LNCaP clone FGC (cell line): ENCODE measurements at regions not wholly inside any gene's neighbourhood (a gene's known extent, or its start where the extent isn't known, plus 50 kb on each side); places are given as distances from the start of the nearest gene placed in this dataset.

ENCODE experiments used
- DNase-seq: peaks from one replicate; pipeline ENCODE4 v3.0.0-alpha.2; 2011; ENCODE audit warnings: low read depth
- H3K4me3 ChIP-seq: 2 replicates; pipeline ENCODE4 v1.5.1; 2011; ENCODE audit warnings: mild to moderate bottlenecking, low read depth, low read length, control low read depth
- TF ChIP-seq, protein P1 (sequence below): IDR thresholded peaks from 2 replicates; pipeline ENCODE4 v1.5.1; 2012; ENCODE audit warnings: mild to moderate bottlenecking; ENCODE audit not compliant: control insufficient read depth, insufficient read depth; ENCODE audit errors: extremely low read depth

DNA sequence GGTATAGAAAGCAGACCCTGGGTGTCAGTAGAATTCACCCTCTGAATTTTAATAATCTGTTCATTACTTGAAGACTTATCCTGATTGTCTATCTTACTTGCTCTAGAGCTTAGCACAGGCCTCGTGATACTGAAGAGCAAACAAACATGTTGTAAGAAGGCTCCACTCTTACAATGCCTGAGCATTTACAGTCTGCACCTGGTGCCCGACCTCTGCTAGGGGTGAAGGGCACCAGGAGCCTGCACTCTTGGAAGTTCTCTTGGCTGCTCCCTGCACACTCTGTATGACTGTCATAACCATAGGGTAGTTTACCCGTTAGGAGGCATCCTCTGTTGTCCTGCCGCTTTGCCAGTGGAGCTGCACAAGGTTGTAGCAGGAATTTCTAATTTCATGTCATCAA lies 91.3 kb upstream of the NPY start:
- H3K4me3 ChIP-seq = no peak overlapping the region
- no peak for DNase-seq
- TF ChIP-seq, protein P1, sequence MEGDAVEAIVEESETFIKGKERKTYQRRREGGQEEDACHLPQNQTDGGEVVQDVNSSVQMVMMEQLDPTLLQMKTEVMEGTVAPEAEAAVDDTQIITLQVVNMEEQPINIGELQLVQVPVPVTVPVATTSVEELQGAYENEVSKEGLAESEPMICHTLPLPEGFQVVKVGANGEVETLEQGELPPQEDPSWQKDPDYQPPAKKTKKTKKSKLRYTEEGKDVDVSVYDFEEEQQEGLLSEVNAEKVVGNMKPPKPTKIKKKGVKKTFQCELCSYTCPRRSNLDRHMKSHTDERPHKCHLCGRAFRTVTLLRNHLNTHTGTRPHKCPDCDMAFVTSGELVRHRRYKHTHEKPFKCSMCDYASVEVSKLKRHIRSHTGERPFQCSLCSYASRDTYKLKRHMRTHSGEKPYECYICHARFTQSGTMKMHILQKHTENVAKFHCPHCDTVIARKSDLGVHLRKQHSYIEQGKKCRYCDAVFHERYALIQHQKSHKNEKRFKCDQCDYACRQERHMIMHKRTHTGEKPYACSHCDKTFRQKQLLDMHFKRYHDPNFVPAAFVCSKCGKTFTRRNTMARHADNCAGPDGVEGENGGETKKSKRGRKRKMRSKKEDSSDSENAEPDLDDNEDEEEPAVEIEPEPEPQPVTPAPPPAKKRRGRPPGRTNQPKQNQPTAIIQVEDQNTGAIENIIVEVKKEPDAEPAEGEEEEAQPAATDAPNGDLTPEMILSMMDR = no peak

DNA sequence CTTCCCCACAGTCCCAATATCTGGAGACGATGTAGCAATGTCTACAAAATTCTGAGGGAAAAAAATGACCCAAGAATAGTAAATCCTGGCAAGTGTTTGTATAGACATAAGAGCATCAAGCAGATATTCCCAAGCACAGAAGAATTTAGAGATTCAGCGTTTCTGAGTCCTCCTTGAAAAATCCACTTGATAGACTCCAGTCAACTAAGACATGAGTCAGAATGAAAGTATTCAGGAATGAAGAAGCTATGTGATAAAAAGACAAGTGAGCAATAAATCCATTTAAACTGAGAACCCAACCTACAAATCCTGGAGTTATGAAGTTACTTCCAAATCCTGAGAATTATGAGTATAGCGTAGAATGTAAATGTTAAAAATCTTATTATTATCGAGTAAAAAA lies 86.1 kb upstream of the NPY start:
- no peak for DNase-seq
- no peak overlapping the region for H3K4me3 ChIP-seq
- TF ChIP-seq, protein P1 = no peak

DNA sequence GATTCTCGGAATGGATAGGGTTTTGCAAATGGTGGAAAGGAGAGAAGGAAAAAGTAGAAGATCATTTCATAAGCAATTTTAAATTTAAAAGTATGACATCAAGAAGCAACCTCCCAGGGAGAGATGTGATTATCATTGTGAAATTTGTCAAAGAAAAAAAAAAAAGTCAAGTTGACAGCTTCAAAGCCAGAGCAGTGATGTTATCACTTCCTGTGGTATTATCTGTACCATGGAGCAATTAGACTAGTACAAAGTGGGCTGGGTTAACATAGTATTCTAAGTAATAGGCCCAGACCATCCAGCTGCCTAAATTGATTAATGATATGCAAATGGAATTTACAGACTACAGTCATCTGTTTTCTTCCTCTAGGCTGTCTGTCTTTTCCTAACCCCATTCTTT lies 84.0 kb upstream of the NPY start:
- TF ChIP-seq, protein P1 = no peak
- no peak overlapping the region for H3K4me3 ChIP-seq
- no peak for DNase-seq

- no peak overlapping the region for H3K4me3 ChIP-seq
- TF ChIP-seq, protein P1 = no peak
- DNase-seq = no peak
Measured at GRCh38 chr7:24200407-24200966, 83.5 kb upstream of the NPY start.

DNA sequence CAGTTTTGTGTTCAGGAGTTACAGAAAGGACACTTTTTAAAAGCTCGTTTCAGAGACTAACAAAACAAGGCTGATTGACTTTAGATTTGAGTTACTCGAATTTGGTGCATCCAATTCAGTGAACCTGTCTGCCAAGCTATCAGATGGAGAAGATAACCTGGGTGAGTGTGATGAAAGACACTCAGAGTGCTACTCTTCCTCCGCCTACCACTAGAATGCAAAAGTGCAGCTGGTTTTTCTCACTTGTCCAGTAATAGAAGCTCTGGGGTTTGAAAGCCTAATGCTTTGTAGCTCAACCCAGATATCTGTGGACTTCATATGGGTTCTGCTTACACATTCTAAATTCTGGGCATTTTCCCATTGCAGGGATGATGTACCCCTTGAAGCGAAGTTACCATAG lies 82.8 kb upstream of the NPY start:
- TF ChIP-seq, protein P1 = no peak
- DNase-seq = no peak
- no peak overlapping the region for H3K4me3 ChIP-seq

DNA sequence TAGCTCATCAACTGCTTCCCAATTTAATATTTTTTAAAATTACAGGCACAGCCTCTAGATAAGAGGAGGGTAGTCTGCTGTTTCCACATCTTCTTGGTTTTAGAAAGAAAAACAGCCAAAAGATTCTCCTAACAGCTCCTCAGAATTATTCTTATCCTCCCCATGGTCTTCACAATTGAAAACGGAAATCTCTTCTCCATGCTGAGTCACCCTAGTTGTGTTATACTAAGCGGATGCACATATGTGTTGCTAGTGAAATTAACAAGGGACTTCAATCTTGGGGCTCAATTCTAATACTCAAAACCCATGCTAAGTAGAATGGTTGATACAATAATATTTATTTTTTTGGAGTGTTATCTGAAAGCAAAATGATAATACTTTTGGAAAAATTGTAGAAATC lies 71.9 kb upstream of the NPY start:
- H3K4me3 ChIP-seq = no peak overlapping the region
- no peak for DNase-seq
- TF ChIP-seq, protein P1 = no peak

DNA sequence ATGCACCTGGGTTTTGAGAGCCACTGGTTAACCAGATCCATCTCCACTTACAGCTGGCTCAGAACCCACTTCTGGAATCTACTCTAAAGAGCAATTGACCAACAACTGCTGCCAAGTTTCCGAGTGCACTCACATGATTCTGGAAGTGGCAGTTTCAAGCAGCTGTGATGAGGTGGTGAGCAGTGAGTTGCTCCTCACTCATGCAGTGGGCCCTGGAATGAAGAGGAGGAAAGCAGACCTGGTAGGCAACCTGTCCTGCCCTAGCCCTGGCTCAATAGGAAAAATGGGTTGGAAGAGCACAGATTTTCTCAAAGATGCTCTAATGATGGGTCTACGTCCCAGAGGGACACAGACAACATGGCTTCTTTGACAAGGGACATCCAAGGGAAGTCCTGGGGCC lies 70.7 kb upstream of the NPY start:
- TF ChIP-seq, protein P1 = no peak
- no peak for DNase-seq
- no peak overlapping the region for H3K4me3 ChIP-seq
